HEK293 (cell line): ENCODE measurements at regions not wholly inside any gene's neighbourhood (a gene's known extent, or its start where the extent isn't known, plus 50 kb on each side); places are given as distances from the start of the nearest gene placed in this dataset.

Experiments
- BCL6B ChIP-seq: fragments of 450-650 bp; formaldehyde crosslinking; IDR thresholded peaks from 2 replicates; pipeline ENCODE4 v1.5.1; 2017; ENCODE audit warnings: missing biosample characterization, missing genetic modification characterization
- CTCF ChIP-seq: fragments of 450-650 bp; formaldehyde crosslinking; IDR thresholded peaks from 2 replicates; pipeline ENCODE4 v1.5.1; 2016; ENCODE audit warnings: missing biosample characterization, missing genetic modification characterization
- ZBTB8A ChIP-seq: fragments of 450-650 bp; formaldehyde crosslinking; IDR thresholded peaks from 2 replicates; pipeline ENCODE4 v1.5.1; 2016; ENCODE audit warnings: missing biosample characterization, missing genetic modification characterization
- ZNF24 ChIP-seq: fragments of 450-650 bp; formaldehyde crosslinking; IDR thresholded peaks from 2 replicates; pipeline ENCODE4 v1.5.1; 2016; ENCODE audit warnings: missing biosample characterization, missing genetic modification characterization
- ZNF624 ChIP-seq: fragments of 450-650 bp; formaldehyde crosslinking; IDR thresholded peaks from 2 replicates; pipeline ENCODE4 v1.5.1; 2017; ENCODE audit warnings: missing biosample characterization, missing genetic modification characterization

- TF ChIP-seq ZNF624 (tag by site-specific recombination) (no peak), ZNF24 (tag by site-specific recombination) (no peak), BCL6B (no peak), CTCF (tag by site-specific recombination) (no peak), ZBTB8A (tag by site-specific recombination) (no peak)
These were observed 57.9 kb upstream of the FOXF1 start for GRCh38 chr16:86452451-86452850.
